Endothelial cell (in vitro differentiated cells): ENCODE measurements at regions not wholly inside any gene's neighbourhood (a gene's known extent, or its start where the extent isn't known, plus 50 kb on each side); places are given as distances from the start of the nearest gene placed in this dataset.

Experiments
- DNase-seq: peaks from one replicate; pipeline ENCODE4 v3.0.0; 2021; ENCODE audit warnings: low spot score
- H3K27ac Mint-ChIP-seq: one replicate; pipeline ENCODE4 v1.8.0; 2021; ENCODE audit warnings: mixed read lengths, inconsistent platforms; ENCODE audit not compliant: unreplicated experiment
- H3K27me3 Mint-ChIP-seq: one replicate; pipeline ENCODE4 v1.8.0; 2021; ENCODE audit warnings: mild to moderate bottlenecking, moderate library complexity, mixed read lengths, inconsistent platforms; ENCODE audit not compliant: unreplicated experiment
- H3K36me3 Mint-ChIP-seq: one replicate; pipeline ENCODE4 v1.8.0; 2021; ENCODE audit warnings: mild to moderate bottlenecking, low read depth, mixed read lengths, inconsistent platforms; ENCODE audit not compliant: unreplicated experiment
- H3K4me1 Mint-ChIP-seq: one replicate; pipeline ENCODE4 v1.8.0; 2021; ENCODE audit warnings: mild to moderate bottlenecking, mixed read lengths, inconsistent platforms; ENCODE audit not compliant: unreplicated experiment
- H3K4me3 Mint-ChIP-seq: one replicate; pipeline ENCODE4 v1.8.0; 2021; ENCODE audit warnings: mild to moderate bottlenecking, mixed read lengths, inconsistent platforms; ENCODE audit not compliant: unreplicated experiment
- H3K9me3 Mint-ChIP-seq: one replicate; pipeline ENCODE4 v1.8.0; 2021; ENCODE audit warnings: mixed read lengths, inconsistent platforms; ENCODE audit not compliant: unreplicated experiment
- CTCF ChIP-seq: fragments of 200-600 bp; sonication (generic); IDR thresholded peaks from one replicate; pipeline ENCODE4 v1.5.0; 2021; ENCODE audit warnings: antibody characterized with exemption; ENCODE audit not compliant: unreplicated experiment

GRCh38 chr21:41074396-41075184 is 93.4 kb upstream of the BACE2 start:
- Mint-ChIP-seq H3K9me3 (no peaks in the 10 kb centered on the region), H3K27me3 (peaks cover 7% of the 10 kb centered on the region), H3K27ac (no peak overlapping the region), H3K36me3 (no peaks in the 10 kb centered on the region), H3K4me3 (no peak overlapping the region), H3K4me1 (peaks cover 7% of the 10 kb centered on the region)
- no peak for DNase-seq
- no peak for TF ChIP-seq CTCF

GRCh38 chr21:41075656-41076055 is 92.3 kb upstream of the BACE2 start:
- Mint-ChIP-seq H3K4me3 (no peak overlapping the region), H3K36me3 (no peaks in the 10 kb centered on the region), H3K27me3 (peaks cover 4% of the 10 kb centered on the region), H3K27ac (no peak overlapping the region), H3K9me3 (no peaks in the 10 kb centered on the region), H3K4me1 (peaks cover 7% of the 10 kb centered on the region)
- TF ChIP-seq CTCF, result no peak
- DNase-seq, result no peak

- Mint-ChIP-seq H3K36me3 (no peaks in the 10 kb centered on the region), H3K9me3 (no peaks in the 10 kb centered on the region), H3K27ac (no peak overlapping the region), H3K4me3 (no peak overlapping the region), H3K27me3 (peaks cover 4% of the 10 kb centered on the region), H3K4me1 (peaks cover 7% of the 10 kb centered on the region)
- no peak for TF ChIP-seq CTCF
- no peak for DNase-seq
Measured at GRCh38 chr21:41076064-41076463, 91.9 kb upstream of the BACE2 start.

GRCh38 chr21:41079159-41079558 is 88.8 kb upstream of the BACE2 start:
- no peak for DNase-seq
- Mint-ChIP-seq H3K27me3 (peaks cover 4% of the 10 kb centered on the region), H3K4me1 (no peaks in the 10 kb centered on the region), H3K9me3 (no peaks in the 10 kb centered on the region), H3K36me3 (no peaks in the 10 kb centered on the region), H3K4me3 (no peak overlapping the region), H3K27ac (no peak overlapping the region)
- TF ChIP-seq CTCF, result no peak

- Mint-ChIP-seq H3K4me1 (no peaks in the 10 kb centered on the region), H3K27ac (no peak overlapping the region), H3K4me3 (no peak overlapping the region), H3K9me3 (no peaks in the 10 kb centered on the region), H3K36me3 (no peaks in the 10 kb centered on the region), H3K27me3 (peaks cover 4% of the 10 kb centered on the region)
- no peak for TF ChIP-seq CTCF
- no peak for DNase-seq
Measured at GRCh38 chr21:41080485-41081121, 87.4 kb upstream of the BACE2 start.
